ENCODE measurements at regions not wholly inside any gene's neighbourhood (a gene's known extent, or its start where the extent isn't known, plus 50 kb on each side); places are given as distances from the start of the nearest gene placed in this dataset.

- TF ChIP-seq ATF3 (IDR thresholded peaks at IDR 0.05): no peak
- TF ChIP-seq POLR2A (IDR thresholded peaks at IDR 0.05; ENCODE audit: borderline replicate concordance, extremely low read depth, insufficient read depth, insufficient read length): no peak
- TF ChIP-seq ELF1 (IDR thresholded peaks at IDR 0.05; ENCODE audit: borderline replicate concordance, low read depth): no peak
- no peak for TF ChIP-seq CEBPB (IDR thresholded peaks at IDR 0.05; ENCODE audit: low read depth)
- no peak for TF ChIP-seq POLR2AphosphoS5 (IDR thresholded peaks at IDR 0.05; ENCODE audit: low read depth, low read length)
- TF ChIP-seq EGR1 (IDR thresholded peaks at IDR 0.05; ENCODE audit: low read depth): no peak
- no peak for TF ChIP-seq SIN3A (IDR thresholded peaks at IDR 0.05; ENCODE audit: low read depth)
- TF ChIP-seq EZH2phosphoT487 (IDR thresholded peaks at IDR 0.05; ENCODE audit: borderline replicate concordance): no peak
- TF ChIP-seq JUND (IDR thresholded peaks at IDR 0.05): no peak
- TF ChIP-seq EZH2 (IDR thresholded peaks at IDR 0.05): no peak
- no peak for TF ChIP-seq TCF7L2 (IDR thresholded peaks at IDR 0.05; ENCODE audit: borderline replicate concordance, extremely low read depth, insufficient read depth, insufficient read length)
- TF ChIP-seq ZFX (IDR thresholded peaks at IDR 0.05): no peak
- no peak for TF ChIP-seq CTCF (IDR thresholded peaks at IDR 0.05 in 2 of 3, conservative IDR thresholded peaks at IDR 0.05 in 1 of 3; ENCODE audit: borderline replicate concordance in 1 of 3, insufficient read depth in 1 of 3, low read depth in 2 of 3, low read length in 2 of 3)
- no peak for TF ChIP-seq CBX3 (IDR thresholded peaks at IDR 0.05; ENCODE audit: low read depth)
- no peak for TF ChIP-seq FOSL1 (IDR thresholded peaks at IDR 0.05; ENCODE audit: low read depth)
- ChIA-PET POLR2A (no interaction called here), RAD21 (ENCODE audit: low non-redundant PET in 1 of 2, low total read pairs in 2 of 2, uncharacterized antibody in 2 of 2, unreplicated experiment in 2 of 2) (no interaction called here), CTCF (interaction anchor here (0.9 to 1.4 kb wide), 2 partner anchors 15 to 409 kb away, joined by 3 to 4 read pairs; no protein-coding TSS in a partner anchor)
- Histone ChIP-seq H3K27me3 (ENCODE audit: insufficient read depth, low read length) (no peaks in the 10 kb centered on the region), H2AFZ (ENCODE audit: low read depth, low read length, poor library complexity, severe bottlenecking) (no peak overlapping the region), H3K36me3 (ENCODE audit: control insufficient read depth in 1 of 2, insufficient read depth in 2 of 2, low read length in 2 of 2) (no peaks in the 10 kb centered on the region), H3K9me3 (ENCODE audit: control insufficient read depth in 1 of 2, insufficient read depth in 1 of 2, low read depth in 1 of 2, low read length in 2 of 2) (no peaks in the 10 kb centered on the region), H3K4me3 (replicated peaks in 1 of 2; ENCODE audit: low read depth in 1 of 2, low read length in 2 of 2) (no peak overlapping the region), H3K4me1 (ENCODE audit: control insufficient read depth in 1 of 2, insufficient read depth in 2 of 2, low read length in 2 of 2) (peaks cover 0 to 9% of the 10 kb centered on the region in 2 experiments; a peak in 2 of 4 replicates), H3K9ac (ENCODE audit: low read length) (no peak overlapping the region), H3K27ac (ENCODE audit: low read depth, low read length) (no peak overlapping the region), H3K79me2 (ENCODE audit: insufficient read depth, low read length) (no peaks in the 10 kb centered on the region), H3K4me2 (ENCODE audit: low read length) (no peak overlapping the region), H4K20me1 (ENCODE audit: insufficient read depth) (no peaks in the 10 kb centered on the region), H3K9me2 (ENCODE audit: insufficient read depth) (no peaks in the 10 kb centered on the region)
- DNase-seq (ENCODE audit: low read depth, low spot score) (no peak), ATAC-seq (no peak)
- intact Hi-C loops (cut with micrococcal nuclease): no loop called here
- BruUV-seq (replicated peaks): no TSS peak
Observed at GRCh38 chr7:54846273-54846672, 87.3 kb upstream of the SEC61G start.
